CD4-positive, alpha-beta T cell (primary cell): ENCODE measurements at regions not wholly inside any gene's neighbourhood (a gene's known extent, or its start where the extent isn't known, plus 50 kb on each side); places are given as distances from the start of the nearest gene placed in this dataset.
"Not testable (repeated sequence)": the region's sequence is repeated elsewhere in the genome, so short reads cannot be mapped to it uniquely, and the experiment has no call there.

ENCODE experiments used
- ATAC-seq: fragments of 200-7000 bp; cut with Tn5 transposase; one replicate; pipeline ENCODE4 v1.10.0; 2022; ENCODE audit warnings: mild to moderate bottlenecking; ENCODE audit not compliant: poor library complexity
- CTCF ChIA-PET: fragments of 350-600 bp; sonication (Branson Sonifier 250); formaldehyde crosslinking; loops from one replicate; lab custom pipeline; 2021; ENCODE audit warnings: antibody characterized with exemption, inconsistent platforms; lab: Charles Lee
- POLR2A ChIA-PET: fragments of 350-600 bp; sonication (Branson Sonifier 250); formaldehyde crosslinking; loops from one replicate; lab custom pipeline; 2021; ENCODE audit warnings: antibody characterized with exemption, inconsistent platforms; lab: Charles Lee
- DNase-seq, 14 experiments: peaks; one replicate each; pipeline ENCODE4 v3.0.0-alpha.2; 2013 to 2020; ENCODE audit warnings: mixed read lengths in 2 of 14
- H3K27ac ChIP-seq, 2 donors: one replicate each; pipeline versions ENCODE4 v1.5.1 to v1.7.0; 2013; ENCODE audit warnings: low read length in 2 of 2, low read depth in 1 of 2, mild to moderate bottlenecking in 1 of 2
- H3K27me3 ChIP-seq, 2 experiments: 1 replicate in 1 of 2; 2 replicates in 1 of 2; pipeline versions ENCODE4 v1.6.1 to v1.7.0; 2013; ENCODE audit warnings: low read length in 2 of 2, control low read depth in 1 of 2, mild to moderate bottlenecking in 1 of 2, moderate library complexity in 1 of 2; ENCODE audit not compliant: insufficient read depth in 2 of 2, control insufficient read depth in 1 of 2
- H3K36me3 ChIP-seq: one replicate; pipeline ENCODE4 v1.6.1; 2013; ENCODE audit warnings: low read length, control low read depth; ENCODE audit not compliant: insufficient read depth
- H3K4me1 ChIP-seq: one replicate; pipeline ENCODE4 v1.6.1; 2013; ENCODE audit warnings: low read length, control low read depth; ENCODE audit not compliant: insufficient read depth
- H3K4me3 ChIP-seq: one replicate; pipeline ENCODE4 v1.5.1; 2013; ENCODE audit warnings: mild to moderate bottlenecking, low read length, moderate library complexity
- H3K9me3 ChIP-seq, 2 experiments: 1 replicate in 1 of 2; 2 replicates in 1 of 2; pipeline versions ENCODE4 v1.6.1 to v1.7.0; 2013; ENCODE audit warnings: low read length in 2 of 2, mild to moderate bottlenecking in 2 of 2, control low read depth in 1 of 2, moderate library complexity in 1 of 2; ENCODE audit not compliant: control insufficient read depth in 1 of 2, insufficient read depth in 1 of 2
- H3K27ac Mint-ChIP-seq: one replicate; pipeline ENCODE4 v1.8.0; 2020; ENCODE audit warnings: mixed read lengths
- H3K27me3 Mint-ChIP-seq: one replicate; pipeline ENCODE4 v1.8.0; 2021; ENCODE audit warnings: mixed read lengths
- H3K36me3 Mint-ChIP-seq: one replicate; pipeline ENCODE4 v1.8.0; 2021; ENCODE audit warnings: low read depth, mixed read lengths
- H3K4me1 Mint-ChIP-seq: one replicate; pipeline ENCODE4 v1.8.0; 2021; ENCODE audit warnings: low read depth, mixed read lengths
- H3K4me3 Mint-ChIP-seq: one replicate; pipeline ENCODE4 v1.8.0; 2020; ENCODE audit warnings: mild to moderate bottlenecking, mixed read lengths
- H3K9me3 Mint-ChIP-seq: one replicate; pipeline ENCODE4 v1.8.0; 2020; ENCODE audit warnings: mixed read lengths
- intact Hi-C, 2 experiments: fragments of 100-400 bp; cut with DNase I in 1 of 2; cut with micrococcal nuclease in 1 of 2; formaldehyde crosslinking; loops; one replicate each; pipeline versions ENCODE4 v1.15.1 to v1.9.0; 2023 to 2025; cut with DNase I, micrococcal nuclease
- TF ChIP-seq, protein P1 (sequence below): fragments of 200-600 bp; IDR thresholded peaks from one replicate; pipeline ENCODE4 v1.8.0; 2022; ENCODE audit warnings: antibody characterized with exemption, mild to moderate bottlenecking

DNA sequence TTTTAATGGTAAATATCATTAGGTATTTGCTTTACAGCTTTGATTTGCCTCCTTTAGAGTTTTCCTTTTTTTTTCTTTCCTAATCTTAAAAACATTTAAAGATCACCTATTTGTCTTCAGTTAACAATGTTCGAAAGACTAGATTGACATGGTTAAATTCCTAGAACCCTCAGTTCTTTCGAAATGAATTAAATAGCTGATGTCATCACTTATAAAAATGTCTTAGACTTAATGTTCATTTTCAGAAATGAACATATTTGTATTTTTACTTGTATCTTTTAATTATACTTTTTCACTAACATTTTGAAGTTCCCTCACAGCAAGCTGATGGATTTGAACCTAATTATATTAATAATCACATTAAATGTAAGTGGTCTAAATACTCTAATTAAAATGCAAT is 205.3 kb upstream of the IRX4 start:
- no peak overlapping the region for H3K27ac ChIP-seq
- H3K9me3 ChIP-seq: no peaks in the 10 kb centered on the region
- CTCF ChIA-PET: no interaction called here
- H3K4me1 ChIP-seq: no peaks in the 10 kb centered on the region
- no peak overlapping the region for H3K4me3 ChIP-seq
- peaks cover 25% of the 10 kb centered on the region for H3K27me3 Mint-ChIP-seq
- intact Hi-C loops: no loop called here
- DNase-seq (no peak), ATAC-seq (no peak)
- no peaks in the 10 kb centered on the region for H3K36me3 Mint-ChIP-seq
- POLR2A ChIA-PET: no interaction called here
- TF ChIP-seq, protein P1, sequence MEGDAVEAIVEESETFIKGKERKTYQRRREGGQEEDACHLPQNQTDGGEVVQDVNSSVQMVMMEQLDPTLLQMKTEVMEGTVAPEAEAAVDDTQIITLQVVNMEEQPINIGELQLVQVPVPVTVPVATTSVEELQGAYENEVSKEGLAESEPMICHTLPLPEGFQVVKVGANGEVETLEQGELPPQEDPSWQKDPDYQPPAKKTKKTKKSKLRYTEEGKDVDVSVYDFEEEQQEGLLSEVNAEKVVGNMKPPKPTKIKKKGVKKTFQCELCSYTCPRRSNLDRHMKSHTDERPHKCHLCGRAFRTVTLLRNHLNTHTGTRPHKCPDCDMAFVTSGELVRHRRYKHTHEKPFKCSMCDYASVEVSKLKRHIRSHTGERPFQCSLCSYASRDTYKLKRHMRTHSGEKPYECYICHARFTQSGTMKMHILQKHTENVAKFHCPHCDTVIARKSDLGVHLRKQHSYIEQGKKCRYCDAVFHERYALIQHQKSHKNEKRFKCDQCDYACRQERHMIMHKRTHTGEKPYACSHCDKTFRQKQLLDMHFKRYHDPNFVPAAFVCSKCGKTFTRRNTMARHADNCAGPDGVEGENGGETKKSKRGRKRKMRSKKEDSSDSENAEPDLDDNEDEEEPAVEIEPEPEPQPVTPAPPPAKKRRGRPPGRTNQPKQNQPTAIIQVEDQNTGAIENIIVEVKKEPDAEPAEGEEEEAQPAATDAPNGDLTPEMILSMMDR: no peak
- H3K4me1 Mint-ChIP-seq: no peaks in the 10 kb centered on the region
- no peaks in the 10 kb centered on the region for H3K36me3 ChIP-seq
- H3K27ac Mint-ChIP-seq: no peak overlapping the region
- H3K4me3 Mint-ChIP-seq: no peak overlapping the region
- no peaks in the 10 kb centered on the region for H3K27me3 ChIP-seq
- H3K9me3 Mint-ChIP-seq: no peaks in the 10 kb centered on the region

DNA sequence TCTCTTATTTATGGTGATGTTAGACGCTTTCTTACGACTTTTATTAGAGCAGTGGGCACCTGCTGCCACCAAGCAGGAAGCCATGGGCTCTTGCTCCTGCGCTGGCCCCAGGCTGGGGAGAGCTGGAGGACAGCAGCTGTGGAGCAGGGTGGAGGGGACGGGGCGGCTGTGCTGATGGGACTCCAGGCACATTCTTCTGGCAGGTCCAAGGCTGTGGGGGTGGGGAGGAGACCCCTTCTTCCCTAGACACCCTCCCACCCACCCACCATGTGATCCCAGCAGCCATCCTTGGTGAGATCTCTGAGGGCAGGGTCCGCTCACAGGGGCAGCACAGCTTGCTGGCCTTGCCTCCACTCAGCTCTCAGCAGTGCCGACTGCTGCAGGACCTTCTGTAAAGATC is 192.6 kb upstream of the IRX4 start:
- no peaks in the 10 kb centered on the region for H3K36me3 Mint-ChIP-seq
- no peak for DNase-seq
- H3K27ac Mint-ChIP-seq: no peak overlapping the region
- H3K27me3 Mint-ChIP-seq: peaks cover 66% of the 10 kb centered on the region
- TF ChIP-seq, protein P1: no peak
- no peaks in the 10 kb centered on the region for H3K36me3 ChIP-seq
- intact Hi-C loops: no loop called here
- no peak overlapping the region for H3K4me3 Mint-ChIP-seq
- H3K9me3 Mint-ChIP-seq: no peaks in the 10 kb centered on the region
- H3K4me1 Mint-ChIP-seq: no peaks in the 10 kb centered on the region
- H3K4me1 ChIP-seq: no peaks in the 10 kb centered on the region
- H3K4me3 ChIP-seq: no peak overlapping the region
- peaks cover 6 to 12% of the 10 kb centered on the region in 2 experiments for H3K27me3 ChIP-seq
- ChIA-PET POLR2A (no interaction called here), CTCF (no interaction called here)
- H3K27ac ChIP-seq: no peak overlapping the region
- ATAC-seq: no peak
- H3K9me3 ChIP-seq: peaks cover 0 to 5% of the 10 kb centered on the region in 2 experiments

DNA sequence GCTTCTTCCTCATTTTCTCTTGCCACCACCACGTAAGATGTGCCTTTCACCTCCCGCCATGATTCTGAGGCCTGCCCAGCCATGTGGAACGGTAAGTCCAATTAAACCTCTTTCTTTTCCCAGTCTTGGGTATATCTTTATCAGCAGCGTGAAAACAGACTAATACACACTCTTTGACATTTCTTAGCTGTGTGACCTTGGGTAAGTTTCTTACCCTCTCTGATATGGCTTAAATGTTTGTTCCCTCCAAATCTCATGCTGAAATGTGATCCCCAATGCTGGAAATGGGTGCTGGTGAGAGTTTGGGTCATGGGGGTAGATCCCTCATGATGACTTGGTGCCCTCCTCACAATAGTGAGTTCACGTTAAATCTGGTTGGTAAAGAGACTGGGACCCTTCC is 188.8 kb upstream of the IRX4 start:
- Mint-ChIP-seq H3K27me3 (peaks cover 53% of the 10 kb centered on the region), H3K4me3 (no peak overlapping the region), H3K9me3 (no peaks in the 10 kb centered on the region), H3K4me1 (no peaks in the 10 kb centered on the region), H3K27ac (no peak overlapping the region), H3K36me3 (no peaks in the 10 kb centered on the region)
- ATAC-seq (no peak), DNase-seq (no peak)
- H3K4me1 ChIP-seq: no peaks in the 10 kb centered on the region
- no peak overlapping the region for H3K27ac ChIP-seq
- CTCF ChIA-PET: no interaction called here
- no peaks in the 10 kb centered on the region for H3K36me3 ChIP-seq
- no peak overlapping the region for H3K4me3 ChIP-seq
- TF ChIP-seq, protein P1: no peak
- H3K9me3 ChIP-seq: no peaks in the 10 kb centered on the region
- H3K27me3 ChIP-seq: peaks cover 0 to 8% of the 10 kb centered on the region in 2 experiments
- POLR2A ChIA-PET: no interaction called here
- intact Hi-C loops: no loop called here

DNA sequence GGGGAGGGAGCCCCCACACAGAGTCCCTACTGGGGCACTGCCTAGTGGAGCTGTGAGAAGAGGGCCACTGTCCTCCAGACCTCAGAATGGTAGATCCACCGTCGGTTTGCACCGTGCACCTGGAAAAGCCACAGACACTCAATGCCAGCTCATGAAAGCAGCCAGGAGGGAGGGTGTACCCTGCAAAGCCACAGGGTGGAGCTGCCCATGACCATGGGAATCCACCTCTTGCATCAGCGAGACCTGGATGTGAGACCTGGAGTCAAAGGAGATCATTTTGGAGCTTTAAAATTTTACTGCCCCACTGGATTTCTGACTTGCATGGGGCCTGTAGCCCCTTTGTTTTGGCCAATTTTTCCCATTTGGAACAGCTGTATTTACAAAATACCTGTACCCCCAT is 188.1 kb upstream of the IRX4 start:
- H3K27ac ChIP-seq, H3K36me3 Mint-ChIP-seq, H3K4me3 ChIP-seq, H3K4me1 ChIP-seq, POLR2A ChIA-PET, H3K4me3 Mint-ChIP-seq, H3K36me3 ChIP-seq, H3K4me1 Mint-ChIP-seq, H3K27me3 ChIP-seq, CTCF ChIA-PET, H3K27ac Mint-ChIP-seq, DNase-seq, ATAC-seq, intact Hi-C loops, H3K9me3 Mint-ChIP-seq, H3K9me3 ChIP-seq: not testable (repeated sequence)
- peaks cover 45% of the 10 kb centered on the region for H3K27me3 Mint-ChIP-seq
